KOPT-K1 (cell line): ENCODE measurements at regions not wholly inside any gene's neighbourhood (a gene's known extent, or its start where the extent isn't known, plus 50 kb on each side); places are given as distances from the start of the nearest gene placed in this dataset.

Source experiments
- H3K27ac ChIP-seq: fragments of 200-600 bp; sonication (generic); 2 replicates; pipeline ENCODE4 v1.5.1; 2016; ENCODE audit warnings: antibody characterized with exemption, mild to moderate bottlenecking, low read depth, low read length; ENCODE audit not compliant: poor library complexity, severe bottlenecking
- H3K36me3 ChIP-seq: fragments of 200-600 bp; sonication (generic); 2 replicates; pipeline ENCODE4 v1.5.1; 2017; ENCODE audit warnings: antibody characterized with exemption, mild to moderate bottlenecking, low read length, moderate library complexity; ENCODE audit not compliant: insufficient read depth
- H3K9me3 ChIP-seq: fragments of 200-600 bp; sonication (generic); 2 replicates; pipeline ENCODE4 v1.5.1; 2017; ENCODE audit warnings: antibody characterized with exemption, low read length, mild to moderate bottlenecking; ENCODE audit not compliant: insufficient read depth, poor library complexity, severe bottlenecking

DNA sequence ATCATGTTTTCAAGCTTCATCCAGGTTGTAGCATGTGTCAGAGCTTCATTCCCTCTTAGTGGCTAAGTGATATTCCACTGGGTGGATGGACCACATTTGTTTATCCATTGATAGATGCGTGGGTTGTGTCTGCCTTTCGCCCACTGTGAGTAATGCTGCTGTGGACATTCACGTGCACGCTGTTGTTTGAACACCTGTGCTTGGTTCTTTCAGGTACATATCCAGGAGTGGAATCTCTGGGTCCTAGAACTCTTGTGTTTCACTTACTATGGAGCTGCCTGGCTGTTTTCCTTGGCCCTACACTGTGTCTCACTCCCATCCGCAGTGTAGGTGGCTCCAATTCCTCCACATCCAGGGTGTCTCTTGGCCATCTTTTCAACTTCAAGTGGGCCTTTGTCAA lies 224.2 kb downstream of the C16orf95 start:
- Histone ChIP-seq H3K9me3 (no peaks in the 10 kb centered on the region), H3K36me3 (no peaks in the 10 kb centered on the region), H3K27ac (no peak overlapping the region)

DNA sequence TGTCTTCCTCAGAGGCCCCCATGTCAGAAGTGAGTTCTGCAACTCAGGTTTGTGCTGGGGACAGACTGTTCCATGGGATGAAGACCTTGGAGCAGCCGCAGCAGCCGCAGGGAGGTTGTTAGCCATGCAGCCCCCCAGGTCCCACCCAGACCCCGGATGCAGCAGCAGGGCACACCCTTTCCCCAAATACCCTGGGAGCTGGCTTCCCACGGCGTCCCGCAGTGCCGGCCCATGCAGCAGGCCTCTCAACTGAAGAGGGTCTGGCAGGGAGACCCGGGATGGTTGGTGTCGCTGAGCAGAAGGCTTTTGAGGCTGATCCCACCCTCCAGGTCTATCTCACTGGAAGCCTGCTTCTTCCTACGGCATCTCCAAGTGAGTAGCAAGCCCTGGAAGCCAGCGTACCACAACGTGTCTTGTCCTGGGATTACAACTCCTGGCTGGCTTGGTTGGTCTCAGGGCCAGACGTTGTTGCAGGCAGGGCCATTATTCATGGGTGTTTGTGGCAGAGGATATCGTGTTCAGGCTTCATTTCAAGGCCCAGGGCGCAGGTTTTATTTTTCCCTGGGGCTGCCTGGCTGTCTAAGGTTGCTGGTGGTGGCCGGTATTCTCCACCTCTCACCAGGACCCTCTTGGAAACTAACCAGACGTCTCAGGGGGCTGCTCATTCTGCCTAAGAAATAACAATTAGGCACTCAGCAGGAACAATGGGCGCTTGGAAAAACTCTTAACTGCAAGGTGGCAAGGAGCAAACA lies 223.2 kb downstream of the C16orf95 start:
- Histone ChIP-seq H3K9me3 (no peaks in the 10 kb centered on the region), H3K36me3 (no peaks in the 10 kb centered on the region), H3K27ac (no peak overlapping the region)

DNA sequence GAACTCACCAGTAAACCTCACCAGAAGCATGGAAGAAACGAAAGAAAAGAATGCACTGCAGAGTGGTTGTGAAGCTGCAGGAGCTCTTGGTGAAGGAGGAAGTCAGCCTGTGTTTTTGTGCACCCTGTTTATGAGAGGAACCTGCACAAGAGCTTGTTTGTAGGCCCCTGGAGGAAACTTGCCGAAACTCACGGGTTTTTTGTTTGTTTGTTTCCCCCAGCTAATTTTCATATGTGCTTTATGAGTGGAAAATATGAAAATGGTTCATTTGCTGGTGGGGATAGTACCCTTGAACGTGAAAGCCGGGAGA lies 222.7 kb downstream of the C16orf95 start:
- Histone ChIP-seq H3K27ac (no peak overlapping the region), H3K9me3 (no peaks in the 10 kb centered on the region), H3K36me3 (no peaks in the 10 kb centered on the region)

DNA sequence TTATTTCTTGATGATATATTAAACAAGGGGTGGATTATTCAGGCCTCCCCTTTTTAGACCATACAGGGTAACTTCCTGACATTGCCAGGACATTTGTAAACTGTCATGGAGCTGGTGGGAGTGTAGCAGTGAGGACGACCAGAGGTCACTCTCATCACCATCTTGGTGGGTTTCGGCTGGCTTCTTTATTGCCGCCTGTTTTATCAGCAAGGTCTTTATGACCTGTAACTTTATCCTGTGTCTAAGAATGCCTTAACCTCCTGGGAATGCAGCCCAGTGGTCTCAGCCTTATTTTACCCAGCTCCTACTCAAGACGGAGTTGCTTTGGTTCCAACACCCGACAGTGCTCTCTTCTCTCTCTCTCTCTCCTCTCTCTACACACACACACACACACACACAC lies 221.9 kb downstream of the C16orf95 start:
- no peaks in the 10 kb centered on the region for H3K9me3 ChIP-seq
- H3K36me3 ChIP-seq, result no peaks in the 10 kb centered on the region
- H3K27ac ChIP-seq, result no peak overlapping the region

DNA sequence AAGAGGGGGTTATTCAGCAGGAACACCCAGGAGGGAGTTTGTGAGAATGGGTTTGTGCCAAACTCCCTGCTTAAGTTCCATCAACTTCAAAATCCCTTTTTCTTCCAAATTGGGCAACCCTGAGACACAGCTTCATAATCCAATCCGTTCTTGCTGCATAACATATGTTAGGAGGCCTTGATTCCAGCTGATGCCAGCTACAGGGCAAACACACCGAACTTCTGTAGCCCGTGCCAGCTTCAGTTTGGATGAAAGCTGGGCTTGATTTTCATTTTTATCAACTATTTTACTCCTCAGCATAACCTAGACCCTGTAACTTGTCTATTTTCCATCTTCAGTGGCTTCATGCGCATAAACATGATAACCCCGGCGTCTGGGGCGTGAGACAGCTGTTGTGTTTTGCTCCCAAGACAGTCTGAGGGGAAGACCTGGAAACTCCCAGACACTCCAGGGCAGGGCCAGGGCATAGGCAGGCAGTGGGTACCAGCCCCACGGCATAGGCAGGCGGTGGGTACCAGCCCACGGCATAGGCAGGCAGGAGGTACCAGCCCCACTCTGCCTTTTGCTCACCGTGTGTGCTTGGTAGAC lies 220.4 kb downstream of the C16orf95 start:
- Histone ChIP-seq H3K27ac (no peak overlapping the region), H3K9me3 (no peaks in the 10 kb centered on the region), H3K36me3 (no peaks in the 10 kb centered on the region)

DNA sequence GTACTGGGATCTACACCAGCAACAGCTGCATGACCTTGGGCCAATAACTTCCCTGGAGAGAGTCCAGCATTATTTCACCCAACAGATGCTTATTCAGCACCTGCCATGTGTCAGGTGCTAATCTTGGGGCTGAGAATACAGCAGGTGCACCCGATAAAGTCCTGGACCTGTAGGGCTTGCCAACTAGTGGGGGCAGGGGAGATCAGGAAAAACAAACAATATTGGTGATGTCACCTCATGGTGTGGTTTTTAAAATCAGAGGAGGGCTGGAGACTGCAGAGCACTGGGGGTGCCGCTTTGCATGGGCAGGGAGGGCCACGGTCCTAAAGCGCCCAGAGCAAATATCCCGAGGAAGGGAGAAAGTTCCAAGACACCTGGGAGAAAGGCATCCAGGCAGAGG lies 218.8 kb downstream of the C16orf95 start:
- Histone ChIP-seq H3K27ac (no peak overlapping the region), H3K9me3 (no peaks in the 10 kb centered on the region), H3K36me3 (no peaks in the 10 kb centered on the region)

DNA sequence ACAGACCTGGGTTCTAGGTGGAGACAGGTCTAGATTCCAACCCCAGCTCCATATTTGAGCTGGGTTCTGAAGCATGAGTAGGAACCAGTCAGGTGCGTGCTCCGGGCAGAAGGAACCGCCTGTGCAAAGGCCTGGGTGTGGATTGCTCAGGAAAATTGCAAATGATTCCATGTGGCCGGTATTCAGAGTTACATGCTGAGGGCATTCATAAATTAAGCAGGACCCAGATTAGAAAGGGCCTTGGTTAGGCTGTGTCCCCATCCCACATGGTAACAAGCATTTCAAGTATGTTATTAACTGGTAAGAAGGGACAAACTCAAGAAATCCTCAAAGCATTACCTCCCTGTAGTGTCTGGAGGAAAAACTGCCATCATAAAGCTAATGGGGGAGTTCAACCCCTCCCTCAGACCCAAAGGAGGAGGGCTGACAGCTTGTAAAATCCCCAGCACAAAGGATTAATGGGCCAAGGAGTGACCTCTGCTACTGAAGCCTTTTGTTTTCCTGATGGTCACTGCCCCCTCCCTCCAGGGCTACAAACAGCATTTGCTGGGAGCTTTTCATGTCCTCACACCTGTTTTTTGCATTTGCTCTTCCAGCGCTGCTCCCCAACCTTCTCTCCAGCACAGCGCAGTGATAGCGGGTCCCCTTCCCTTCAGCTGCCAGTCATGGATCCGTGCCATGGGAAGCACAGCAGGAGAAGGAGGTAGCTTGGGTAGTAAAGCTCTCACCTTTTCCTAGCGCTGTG lies 218.0 kb downstream of the C16orf95 start:
- Histone ChIP-seq H3K27ac (no peak overlapping the region), H3K36me3 (no peaks in the 10 kb centered on the region), H3K9me3 (no peaks in the 10 kb centered on the region)

DNA sequence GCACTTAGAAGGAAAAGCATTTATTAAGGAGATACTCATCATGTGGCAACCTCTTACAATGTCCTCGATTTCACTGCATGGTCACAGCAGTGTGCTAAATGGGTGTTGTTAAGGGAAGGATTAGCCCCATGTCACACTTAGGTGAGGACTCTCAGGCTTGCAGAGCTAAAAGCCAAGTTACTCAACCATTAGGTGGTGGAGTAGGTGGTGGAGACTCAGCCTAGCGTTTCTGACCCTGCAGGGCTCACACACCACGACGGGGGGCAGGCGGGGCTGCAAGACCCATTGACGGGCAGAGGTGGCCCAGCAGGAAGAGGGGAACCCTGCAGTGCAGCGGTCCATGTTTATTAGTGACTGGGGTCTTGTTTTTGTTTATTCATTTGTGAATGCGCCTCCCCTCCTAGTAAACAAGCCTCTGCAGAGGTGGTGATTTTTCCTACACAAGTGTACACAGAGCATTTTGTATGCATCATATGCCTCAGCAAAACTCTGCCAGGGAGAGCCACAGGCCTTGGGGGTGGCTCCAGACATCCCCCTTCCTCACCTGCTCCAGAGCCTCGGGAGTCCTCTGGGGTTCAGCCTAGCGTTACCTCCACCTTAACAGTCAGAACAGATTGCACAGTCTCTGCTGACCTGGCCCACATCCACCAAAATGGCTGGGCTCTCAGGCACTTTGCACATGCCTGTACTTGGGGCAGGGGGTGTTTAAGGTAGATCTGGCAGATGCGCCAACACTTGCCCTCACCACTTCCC lies 216.7 kb downstream of the C16orf95 start:
- Histone ChIP-seq H3K27ac (no peak overlapping the region), H3K9me3 (no peaks in the 10 kb centered on the region), H3K36me3 (no peaks in the 10 kb centered on the region)

DNA sequence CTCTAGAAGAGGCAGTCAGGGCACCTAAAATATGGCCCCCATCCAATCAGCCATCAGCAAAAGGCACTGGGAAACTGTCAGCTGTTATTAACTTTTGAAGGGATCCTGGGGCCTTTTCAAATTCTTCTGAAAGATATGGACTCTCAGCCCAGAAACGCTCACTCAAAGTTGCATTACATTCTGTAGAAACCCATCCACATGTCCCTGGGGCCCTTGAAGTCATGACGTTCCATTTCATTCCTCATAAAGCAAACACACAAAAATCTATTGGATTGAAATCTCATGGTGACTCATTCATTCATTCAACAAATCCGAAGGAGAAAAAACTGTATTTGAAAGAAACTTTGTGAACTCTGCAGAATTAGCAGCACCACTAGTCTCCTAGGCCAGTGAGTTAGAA lies 215.3 kb downstream of the C16orf95 start:
- H3K27ac ChIP-seq, result no peak overlapping the region
- H3K9me3 ChIP-seq, result no peaks in the 10 kb centered on the region
- no peaks in the 10 kb centered on the region for H3K36me3 ChIP-seq

DNA sequence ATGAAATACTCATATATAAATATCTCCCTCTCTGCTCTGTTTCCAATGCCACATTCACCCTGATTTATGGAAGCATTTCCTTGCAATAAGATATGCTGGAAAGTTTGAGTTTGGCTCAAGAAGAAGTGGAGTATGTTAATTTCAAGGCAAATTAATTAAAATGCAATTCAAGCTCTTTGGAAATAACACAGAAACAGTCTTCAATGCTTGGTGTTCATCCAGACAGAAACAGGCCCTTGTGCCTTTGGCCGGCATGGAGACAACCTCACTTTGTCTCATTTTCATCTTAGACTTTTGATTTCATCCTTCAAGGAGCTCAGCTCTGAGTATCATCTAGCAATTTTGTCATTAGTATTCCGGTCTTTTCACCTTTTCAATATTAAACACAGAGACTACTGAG lies 210.0 kb downstream of the C16orf95 start:
- Histone ChIP-seq H3K9me3 (no peaks in the 10 kb centered on the region), H3K36me3 (no peaks in the 10 kb centered on the region), H3K27ac (no peak overlapping the region)

DNA sequence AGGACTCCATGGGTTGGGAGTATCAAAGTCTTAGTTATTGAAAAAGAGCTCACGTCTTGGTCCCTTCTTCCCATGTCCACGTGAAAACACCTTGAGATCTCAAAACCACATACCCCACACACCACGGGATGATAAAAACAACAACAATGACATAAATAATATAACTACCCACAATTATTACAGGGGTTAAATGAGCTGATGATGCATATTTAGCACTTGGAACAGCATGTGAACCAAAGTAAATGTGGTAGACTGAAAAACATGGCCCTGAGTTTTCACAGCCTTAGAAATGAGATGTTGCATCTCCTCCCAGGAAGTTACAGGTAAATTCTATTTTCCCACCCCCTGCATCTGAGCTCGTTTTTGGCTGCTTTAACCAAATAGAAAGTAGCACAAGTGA lies 208.9 kb downstream of the C16orf95 start:
- Histone ChIP-seq H3K27ac (no peak overlapping the region), H3K9me3 (no peaks in the 10 kb centered on the region), H3K36me3 (no peaks in the 10 kb centered on the region)

DNA sequence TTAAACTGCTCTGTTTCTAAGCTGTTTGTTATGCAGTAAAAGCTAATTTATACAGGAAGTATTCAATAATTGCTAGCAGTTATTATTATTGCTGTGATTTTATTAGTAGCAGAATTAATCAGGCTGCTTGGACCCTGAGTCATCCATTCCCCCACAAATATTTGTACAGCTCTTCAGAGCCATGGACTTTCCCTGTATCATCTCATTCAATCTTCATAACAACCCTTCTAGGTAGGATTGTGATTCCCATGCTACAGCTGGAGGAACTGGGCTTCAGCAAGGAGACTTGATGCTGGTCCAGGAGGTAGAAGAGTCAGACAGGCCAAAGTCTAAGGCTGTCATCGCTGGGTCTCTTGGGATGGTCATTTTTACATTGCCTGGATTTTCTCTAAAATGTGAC lies 208.3 kb downstream of the C16orf95 start:
- Histone ChIP-seq H3K9me3 (no peaks in the 10 kb centered on the region), H3K36me3 (no peaks in the 10 kb centered on the region), H3K27ac (no peak overlapping the region)

DNA sequence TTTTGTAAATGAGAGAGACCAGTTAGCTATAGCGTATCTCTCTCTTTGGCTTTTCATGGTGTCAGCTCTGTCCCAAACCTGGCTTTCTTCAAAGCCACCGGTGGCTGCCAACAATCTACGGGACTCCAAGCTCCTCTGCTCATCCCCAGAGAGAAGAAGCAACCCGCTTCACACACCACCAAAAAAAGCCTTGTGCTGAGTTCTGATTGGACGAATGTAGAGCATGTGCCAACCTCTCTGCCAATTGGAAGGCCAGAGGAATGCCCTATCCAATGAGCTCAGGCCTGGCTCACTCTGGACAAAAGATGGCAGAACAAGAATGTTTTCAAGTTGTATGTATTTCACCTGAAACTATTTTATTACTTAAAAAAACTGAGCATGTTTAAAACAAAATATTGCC lies 202.4 kb downstream of the C16orf95 start:
- Histone ChIP-seq H3K9me3 (no peaks in the 10 kb centered on the region), H3K27ac (no peak overlapping the region), H3K36me3 (no peaks in the 10 kb centered on the region)

DNA sequence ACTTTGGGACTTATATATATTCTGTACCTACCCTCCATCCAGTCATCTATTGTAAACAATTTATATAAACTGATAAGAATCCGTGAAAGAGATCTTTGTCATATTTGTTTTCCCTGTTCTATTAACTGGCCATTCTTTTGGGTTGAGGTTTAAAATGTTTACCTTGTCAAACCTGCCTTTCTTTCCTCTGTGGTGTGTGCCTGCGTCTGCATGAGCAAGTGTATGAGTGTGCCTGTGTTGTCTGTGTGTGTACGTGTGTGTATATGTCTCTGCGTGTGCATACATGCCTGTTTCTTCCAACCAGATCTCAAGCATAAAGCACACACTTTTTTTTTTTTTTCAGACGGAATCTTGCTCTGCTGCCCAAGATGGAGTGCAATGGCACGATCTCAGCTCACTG lies 201.5 kb downstream of the C16orf95 start:
- Histone ChIP-seq H3K9me3 (no peaks in the 10 kb centered on the region), H3K27ac (no peak overlapping the region), H3K36me3 (no peaks in the 10 kb centered on the region)

DNA sequence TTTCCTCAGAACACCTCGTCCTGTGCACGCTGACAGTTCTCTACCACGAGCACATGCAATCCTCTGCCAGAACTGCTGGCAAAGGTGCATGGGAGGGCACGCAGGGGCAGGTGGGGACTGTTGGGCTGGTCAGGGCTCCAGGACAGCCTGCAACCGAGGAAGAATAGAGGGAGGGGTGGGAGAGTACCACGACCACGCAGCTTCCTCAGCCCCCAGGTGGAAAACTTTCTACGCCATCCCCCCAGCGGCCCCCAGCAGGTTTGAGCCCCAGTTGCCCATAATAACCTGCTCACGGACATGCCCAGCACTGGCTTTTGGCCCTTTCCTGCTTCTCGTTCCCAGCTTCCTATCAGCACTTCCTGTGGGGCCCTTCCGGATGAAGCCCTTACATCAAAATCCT lies 199.3 kb downstream of the C16orf95 start:
- Histone ChIP-seq H3K9me3 (no peaks in the 10 kb centered on the region), H3K27ac (no peak overlapping the region), H3K36me3 (no peaks in the 10 kb centered on the region)
